D341Med (cell line): ENCODE measurements at regions not wholly inside any gene's neighbourhood (a gene's known extent, or its start where the extent isn't known, plus 50 kb on each side); places are given as distances from the start of the nearest gene placed in this dataset.

Source experiments
- DNase-seq: peaks from one replicate; pipeline ENCODE4 v3.0.0; 2012; ENCODE audit warnings: low spot score

DNA sequence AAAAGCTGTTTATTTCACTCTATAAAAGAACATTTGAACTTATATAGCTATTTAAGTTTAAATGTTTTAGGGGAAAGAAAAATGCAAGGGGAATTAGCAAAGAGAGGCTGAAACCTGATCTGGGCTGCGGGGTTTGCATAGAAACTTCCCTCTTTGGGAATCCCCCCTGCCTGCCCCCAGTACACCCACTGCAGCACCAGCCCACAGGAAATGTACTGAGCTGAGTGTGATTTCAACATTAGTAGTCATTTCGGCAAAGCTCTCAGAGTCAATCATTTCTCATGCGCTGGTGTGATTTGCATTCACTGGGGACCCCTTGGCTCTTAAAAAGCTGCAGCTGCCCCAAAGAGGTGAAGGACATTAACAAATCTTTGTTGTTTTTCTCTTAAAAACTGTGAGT is 859.4 kb downstream of the MAFB start:
- no peak for DNase-seq

DNA sequence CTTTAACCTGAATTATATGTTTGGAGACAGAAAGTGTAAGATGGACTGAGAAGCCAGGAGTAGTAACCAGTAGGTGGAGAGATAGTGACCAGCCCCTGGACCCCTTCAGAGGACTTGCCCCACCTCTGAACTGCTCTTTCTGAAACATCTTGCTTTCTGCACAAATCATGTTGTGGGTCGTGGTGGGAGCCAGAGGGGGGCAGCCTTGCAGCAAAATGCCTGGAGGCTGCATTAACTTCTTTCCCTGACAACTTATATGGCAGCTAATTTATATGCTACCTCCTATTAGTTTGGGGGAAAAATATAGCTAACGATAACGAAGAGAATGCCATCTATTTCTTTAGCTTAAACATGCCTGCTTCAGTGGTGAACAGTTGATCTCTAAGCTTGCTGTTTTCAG is 859.8 kb downstream of the MAFB start:
- no peak for DNase-seq

GRCh38 chr20:39825950-39826349 is 863.1 kb downstream of the MAFB start:
- no peak for DNase-seq

GRCh38 chr20:39825524-39825923 is 863.4 kb downstream of the DHX35 start:
- no peak for DNase-seq

- DNase-seq, result no peak
These were observed 861.1 kb downstream of the DHX35 start for GRCh38 chr20:39823224-39823623.

DNA sequence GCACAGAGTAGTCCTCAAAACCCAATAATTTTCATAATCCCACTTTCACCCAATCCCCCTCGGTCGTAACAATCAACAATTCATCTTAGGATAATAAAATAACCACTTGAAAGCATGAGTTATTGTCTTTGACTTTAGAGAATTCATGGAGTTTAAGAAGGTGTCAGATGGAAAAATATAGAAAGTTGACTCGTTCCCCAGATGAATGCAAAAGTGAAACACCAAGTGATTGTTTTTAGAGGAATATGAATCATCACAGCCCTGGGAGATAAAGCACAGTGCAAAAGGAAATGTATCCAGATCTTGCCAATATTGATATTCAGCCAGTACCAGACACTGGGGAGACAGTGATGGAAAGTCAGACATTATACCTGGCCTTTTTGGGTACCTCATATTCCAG is 860.5 kb downstream of the DHX35 start:
- DNase-seq, result no peak

GRCh38 chr20:39813190-39813829 is 851.2 kb downstream of the DHX35 start:
- no peak for DNase-seq

DNA sequence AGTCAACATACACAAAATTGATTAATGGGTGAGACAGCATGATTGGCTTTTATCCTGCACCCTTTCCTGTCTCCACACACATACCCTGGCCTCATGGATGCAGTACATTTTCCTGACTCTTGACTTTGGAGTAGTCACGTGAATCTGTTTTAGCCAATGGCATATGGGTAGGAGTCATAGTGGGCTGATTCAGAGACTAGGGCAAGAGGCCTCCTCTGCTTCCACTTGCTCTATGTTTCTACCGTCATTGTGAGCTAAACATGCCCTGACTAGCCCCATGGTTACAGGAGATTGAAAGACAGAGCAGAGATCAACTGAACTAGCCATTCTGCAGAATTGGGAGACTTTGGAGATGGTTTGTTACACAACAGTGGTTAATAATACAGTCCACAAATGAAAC is 850.0 kb downstream of the DHX35 start:
- DNase-seq, result no peak

DNA sequence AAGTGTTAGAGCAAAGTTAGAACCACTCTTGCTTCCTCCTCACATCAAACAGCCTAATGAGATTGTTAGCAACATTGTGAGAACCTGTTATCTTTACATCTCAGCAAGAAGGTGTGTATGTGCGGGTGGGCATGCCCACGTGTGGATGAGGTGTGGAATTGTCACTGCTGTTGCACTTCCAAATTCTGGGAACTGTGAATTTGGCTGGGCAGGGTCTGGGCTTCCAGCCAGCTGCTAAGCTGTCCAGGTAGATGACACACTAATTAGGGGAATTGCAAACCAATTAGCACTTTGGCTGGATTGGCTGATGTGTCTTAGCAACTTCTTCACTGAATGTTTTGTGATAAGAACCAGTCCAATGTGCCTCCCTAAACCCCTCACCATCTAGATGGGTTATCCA is 848.2 kb downstream of the DHX35 start:
- DNase-seq, result no peak

GRCh38 chr20:39808613-39809012 is 846.5 kb downstream of the DHX35 start:
- no peak for DNase-seq

GRCh38 chr20:39800548-39800947 is 838.4 kb downstream of the DHX35 start:
- DNase-seq, result no peak

GRCh38 chr20:39800111-39800510 is 838.0 kb downstream of the DHX35 start:
- DNase-seq, result no peak

DNA sequence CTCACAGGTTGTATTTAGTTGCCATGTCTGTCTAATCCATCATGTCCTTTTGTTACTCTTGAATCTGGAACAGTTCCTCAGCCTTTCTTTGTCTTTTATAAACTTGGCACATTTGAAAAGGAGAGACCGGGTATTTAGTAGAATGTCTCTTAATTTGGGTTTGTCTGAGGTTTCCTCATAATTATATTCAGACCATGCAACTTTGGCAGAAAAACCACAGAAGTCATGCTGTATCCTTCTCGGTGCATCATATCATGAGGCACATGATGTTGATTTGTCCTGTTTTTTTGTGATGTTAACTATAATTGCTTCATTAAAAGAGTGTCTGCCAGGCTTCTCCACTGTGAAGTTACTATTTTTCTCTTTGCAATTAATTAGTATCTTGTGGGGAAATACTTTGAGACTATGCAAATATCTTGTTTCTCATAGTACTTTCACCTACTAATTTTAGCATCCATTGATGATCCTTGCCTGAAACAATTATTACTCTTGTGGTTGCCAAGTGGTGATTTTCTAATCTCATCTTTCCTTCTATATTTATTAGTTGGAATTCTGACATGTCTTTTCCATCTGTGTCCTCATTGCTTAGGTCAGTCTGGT is 837.3 kb downstream of the DHX35 start:
- DNase-seq, result no peak

DNA sequence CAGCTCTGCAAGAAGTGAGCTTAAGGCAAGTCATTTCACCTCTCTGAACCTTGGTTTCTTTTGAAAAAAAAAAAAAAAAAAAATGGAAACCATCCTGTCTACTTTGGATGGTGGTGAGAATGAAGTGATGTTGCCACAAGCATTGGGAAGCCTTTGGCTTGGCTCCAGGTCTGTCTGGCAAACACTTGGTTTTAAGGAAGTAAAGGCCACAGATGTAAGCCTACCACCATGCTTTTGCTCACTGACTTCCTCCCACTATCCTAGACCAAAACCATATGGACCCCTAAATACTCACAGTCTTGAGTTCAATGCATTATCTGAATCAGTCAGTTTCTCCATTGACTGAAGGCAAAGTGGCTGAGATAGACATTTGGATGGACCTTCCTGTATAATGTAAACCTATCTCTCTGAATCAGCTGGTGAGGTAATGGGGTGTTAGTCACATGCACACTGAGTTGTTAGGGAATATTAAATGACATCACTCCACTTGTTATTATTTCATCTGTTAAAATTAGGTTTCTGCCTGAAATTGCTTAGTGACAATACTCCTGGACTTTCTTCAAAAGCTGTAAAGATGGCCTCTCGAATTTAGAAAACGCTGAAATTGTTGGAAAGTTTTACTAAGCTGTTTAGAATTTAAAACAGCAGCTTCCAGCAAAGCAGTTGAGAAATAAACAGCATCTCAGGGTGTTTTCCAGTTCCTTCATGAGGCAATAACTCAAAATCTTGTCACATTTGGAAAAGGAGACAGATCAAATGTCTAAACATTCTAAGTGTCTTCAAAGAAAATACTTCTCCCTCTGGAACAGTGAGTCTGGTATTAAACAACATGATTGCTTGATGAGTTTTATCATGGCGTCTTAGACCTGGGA is 833.5 kb downstream of the DHX35 start:
- no peak for DNase-seq

- no peak for DNase-seq
These were observed 830.2 kb downstream of the DHX35 start for GRCh38 chr20:39792334-39792733.

DNA sequence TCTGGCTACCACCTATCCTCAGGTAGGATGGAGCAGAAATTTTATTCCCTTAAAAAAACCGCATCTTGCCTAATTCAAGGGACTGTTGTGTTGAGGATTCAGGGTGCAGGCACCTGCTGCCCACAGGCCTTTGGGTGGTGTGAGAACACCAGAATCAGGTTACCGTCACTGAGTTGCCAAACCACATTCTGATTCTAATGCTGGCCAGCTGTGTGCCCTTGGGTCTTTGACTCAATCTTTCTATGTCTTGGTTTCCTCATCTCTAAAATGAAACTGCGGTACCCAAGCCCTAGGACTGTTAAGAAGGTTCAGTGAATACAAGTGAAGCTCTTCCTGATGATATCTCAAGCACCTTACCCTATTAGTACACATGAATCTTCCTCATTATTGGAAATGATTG is 827.3 kb downstream of the DHX35 start:
- no peak for DNase-seq

GRCh38 chr20:39785252-39785917 is 823.2 kb downstream of the DHX35 start:
- DNase-seq, result no peak

- DNase-seq, result no peak
These were observed 822.5 kb downstream of the DHX35 start for GRCh38 chr20:39784693-39785092.

- no peak for DNase-seq
These were observed 816.9 kb downstream of the DHX35 start for GRCh38 chr20:39778847-39779604.

DNA sequence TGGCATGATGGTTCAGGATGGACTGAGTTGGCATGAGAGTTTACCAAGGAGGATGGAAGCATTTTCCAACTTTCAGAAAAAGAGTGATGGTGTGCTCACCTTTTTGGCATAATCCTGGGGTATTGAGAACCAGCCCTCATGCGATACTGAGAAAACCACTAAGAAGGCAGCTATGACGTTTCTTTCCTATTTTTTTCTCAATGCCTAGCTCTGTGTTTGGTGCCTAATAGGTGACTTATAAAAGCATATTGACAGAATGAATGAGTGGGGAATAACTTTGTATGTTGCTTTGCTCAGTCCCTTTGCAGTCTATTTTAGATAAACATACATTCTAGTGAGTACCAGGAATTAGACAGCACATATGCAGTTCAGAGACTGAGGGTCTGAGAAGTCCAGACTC is 816.3 kb downstream of the DHX35 start:
- no peak for DNase-seq

GRCh38 chr20:39777610-39778009 is 815.5 kb downstream of the DHX35 start:
- no peak for DNase-seq

DNA sequence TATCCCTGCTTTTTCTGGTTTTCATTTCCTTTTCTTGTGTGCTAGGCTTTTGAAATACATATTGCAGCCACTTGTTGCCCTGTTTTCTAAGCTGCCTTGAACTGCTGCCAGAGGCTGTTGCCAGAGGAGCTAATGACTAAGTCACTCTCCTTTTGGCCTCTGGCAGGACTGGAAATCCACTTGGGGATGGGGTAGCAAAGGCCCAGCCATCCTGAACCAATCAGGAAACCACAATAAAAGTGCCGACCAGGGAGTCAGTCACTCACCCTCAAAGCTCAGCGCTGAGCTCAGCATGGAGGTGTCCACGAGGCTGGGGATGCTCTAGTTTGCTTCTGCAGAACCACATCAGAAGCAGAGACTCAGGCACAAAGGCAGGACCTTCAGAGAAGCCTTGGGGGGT is 813.0 kb downstream of the DHX35 start:
- DNase-seq, result no peak
